GM11168 (cell line): ENCODE measurements at regions not wholly inside any gene's neighbourhood (a gene's known extent, or its start where the extent isn't known, plus 50 kb on each side); places are given as distances from the start of the nearest gene placed in this dataset.
"Not testable (repeated sequence)": the region's sequence is repeated elsewhere in the genome, so short reads cannot be mapped to it uniquely, and the experiment has no call there.

Source experiments
- in situ Hi-C: fragments of 300-500 bp; cut with MboI; formaldehyde crosslinking; loops from one replicate; pipeline ENCODE4 v1.12.0; 2022; ENCODE audit warnings: low sequenced_read_pairs; ENCODE audit not compliant: unreplicated experiment

- in situ Hi-C loops: not testable (repeated sequence)
Observed at GRCh38 chr10:30129326-30129725, 69.9 kb upstream of the JCAD start.

DNA sequence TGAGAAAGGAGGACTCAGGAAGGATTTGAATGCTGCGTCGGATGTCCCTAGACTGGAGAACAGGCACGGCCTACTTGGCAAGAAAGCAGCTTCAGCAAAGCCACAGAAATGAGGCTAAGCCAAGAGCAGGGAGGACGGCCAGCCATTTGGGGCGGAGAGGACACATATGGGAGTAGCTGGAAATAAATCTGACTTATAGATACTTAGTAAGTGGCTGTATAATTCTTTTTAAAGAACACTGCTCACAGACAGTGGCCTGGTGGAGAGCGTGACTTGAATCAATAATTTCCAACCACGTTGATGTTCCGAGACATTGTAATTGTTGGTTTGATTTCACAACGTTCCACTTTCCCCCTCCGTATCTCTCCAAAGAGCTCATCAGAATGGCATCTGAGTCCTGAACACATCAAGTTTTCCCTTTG lies 67.7 kb upstream of the JCAD start:
- in situ Hi-C loops: no loop called here

DNA sequence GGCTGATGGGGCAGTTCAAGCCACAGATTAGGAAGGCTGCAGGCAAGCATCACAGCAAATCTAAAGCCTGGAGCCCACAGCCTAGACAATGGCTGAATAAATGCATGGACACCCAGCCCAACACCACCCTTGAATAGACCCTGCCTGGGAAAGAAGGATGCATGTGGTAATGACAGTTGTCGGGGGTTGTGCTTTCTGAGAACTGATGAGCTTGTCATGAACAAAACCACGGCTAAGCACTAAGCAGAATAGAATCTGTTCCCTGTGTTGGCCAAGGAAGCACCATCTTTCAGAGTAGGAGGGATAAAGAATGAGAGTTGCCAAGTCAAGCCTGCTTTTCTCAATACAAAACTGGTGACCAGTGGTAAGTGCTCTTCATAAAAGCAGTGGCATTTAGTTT lies 66.1 kb upstream of the JCAD start:
- in situ Hi-C loops: no loop called here

DNA sequence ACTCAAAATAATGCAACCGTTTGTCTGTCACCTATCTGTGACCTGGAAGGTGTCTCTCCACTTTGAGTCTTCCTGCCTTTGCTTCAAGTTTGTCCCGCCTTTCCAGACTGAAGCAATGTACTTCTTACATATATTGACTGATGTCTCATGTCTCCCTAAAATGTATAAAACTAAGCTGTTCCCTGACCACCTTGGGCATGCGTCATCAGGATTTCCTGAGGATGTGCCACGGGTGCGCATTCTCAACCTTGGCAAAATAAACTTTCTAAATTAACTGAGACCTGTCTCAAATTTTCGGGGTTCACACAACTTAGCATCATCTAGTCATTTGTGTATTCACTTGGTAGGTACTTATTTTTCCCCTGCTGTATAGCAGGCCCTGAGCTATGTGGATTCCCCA lies 65.3 kb upstream of the JCAD start:
- in situ Hi-C loops: no loop called here

DNA sequence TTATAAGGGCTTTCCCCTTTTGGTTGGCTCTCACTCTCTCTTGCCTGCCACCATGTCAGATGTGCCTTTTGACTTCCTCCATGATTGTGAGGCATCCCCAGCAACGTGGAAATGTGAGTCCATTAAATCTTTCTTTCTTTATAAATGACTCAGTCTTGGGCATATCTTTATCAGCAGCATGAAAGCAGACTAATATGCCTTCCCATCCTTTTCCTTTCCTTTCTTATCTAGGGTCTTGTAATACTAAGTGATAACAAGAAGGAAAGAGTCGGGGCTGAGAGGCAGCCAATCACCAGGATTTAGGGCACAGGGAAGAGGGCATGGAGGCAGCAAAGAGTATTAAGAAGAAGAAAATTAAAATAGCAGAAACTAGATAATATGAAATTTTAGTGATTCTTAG lies 62.0 kb upstream of the JCAD start:
- in situ Hi-C loops: no loop called here

DNA sequence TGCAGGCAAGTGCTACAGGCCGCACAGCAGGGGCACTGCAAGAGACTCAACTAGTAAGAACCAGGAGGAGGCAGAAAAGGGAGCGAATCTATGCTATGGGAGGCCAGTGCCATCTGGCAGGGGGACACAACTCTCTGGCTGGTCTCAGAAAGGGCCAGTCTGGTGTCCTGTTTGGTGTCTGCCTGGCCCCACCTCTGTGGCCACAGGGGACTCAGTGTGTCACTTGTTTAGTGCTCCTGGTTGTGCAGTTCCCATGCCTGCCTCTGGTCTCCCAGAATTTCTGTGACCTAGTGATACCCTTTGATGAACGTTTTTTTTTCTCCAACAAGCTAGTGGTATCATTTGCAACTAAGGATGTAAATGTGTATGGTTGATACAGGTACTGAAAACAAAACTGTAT lies 59.2 kb upstream of the JCAD start:
- in situ Hi-C loops: no loop called here

DNA sequence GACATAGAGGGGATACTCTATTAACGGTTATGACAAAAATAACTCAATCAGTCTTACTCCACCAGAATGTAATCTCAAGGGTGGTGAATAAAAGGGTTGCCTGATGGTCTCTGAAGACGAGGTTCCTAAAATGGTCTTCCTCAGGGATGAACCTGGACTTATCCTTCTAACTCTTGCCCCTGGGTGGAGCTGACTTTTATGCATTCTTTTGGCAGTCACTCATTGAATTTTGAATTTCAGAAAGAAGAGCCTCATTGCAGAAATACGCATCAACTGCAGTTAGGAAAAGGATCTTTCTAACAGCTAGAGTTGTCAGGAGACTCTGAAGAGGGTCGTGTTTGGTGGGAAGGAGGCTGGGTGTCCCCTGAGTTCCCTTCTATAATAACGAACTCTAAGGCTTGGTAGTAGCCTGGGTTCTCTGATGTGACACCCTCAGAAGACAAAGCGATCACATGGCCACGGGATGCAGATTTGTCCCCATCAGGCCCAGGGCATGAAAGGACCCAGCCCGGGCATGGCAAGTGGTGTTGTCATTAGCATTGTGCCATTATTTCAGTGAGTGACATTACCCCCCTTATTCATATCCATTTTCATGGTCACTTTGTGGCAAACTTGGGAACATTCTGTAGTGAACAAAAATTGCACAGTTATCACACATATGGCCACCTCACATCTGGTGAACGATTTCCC lies 58.6 kb upstream of the JCAD start:
- in situ Hi-C loops: no loop called here

DNA sequence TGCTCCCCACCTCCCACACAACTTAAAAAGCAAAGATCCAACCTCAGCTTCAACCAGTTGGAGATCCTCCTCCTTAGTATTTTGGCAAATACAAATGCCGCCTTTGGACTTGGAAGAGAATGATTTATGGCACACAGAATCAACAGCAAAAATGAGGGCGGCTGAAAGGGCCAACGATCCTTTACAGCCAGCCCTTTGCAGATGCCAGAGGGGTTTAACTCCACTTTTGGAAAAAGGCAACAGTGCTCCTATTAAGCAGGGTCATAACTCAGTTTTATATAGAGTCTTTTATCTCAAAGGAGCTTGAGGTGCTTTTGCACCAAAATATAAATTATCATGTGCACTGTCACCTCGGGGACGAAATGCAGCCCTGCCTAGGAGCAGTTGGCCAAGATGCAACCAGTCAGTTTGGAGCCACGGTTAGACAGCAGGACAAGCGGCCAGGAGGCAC lies 56.7 kb upstream of the JCAD start:
- in situ Hi-C loops: no loop called here

- in situ Hi-C loops: no loop called here
Observed at GRCh38 chr10:30115626-30115940, 56.2 kb upstream of the JCAD start.

DNA sequence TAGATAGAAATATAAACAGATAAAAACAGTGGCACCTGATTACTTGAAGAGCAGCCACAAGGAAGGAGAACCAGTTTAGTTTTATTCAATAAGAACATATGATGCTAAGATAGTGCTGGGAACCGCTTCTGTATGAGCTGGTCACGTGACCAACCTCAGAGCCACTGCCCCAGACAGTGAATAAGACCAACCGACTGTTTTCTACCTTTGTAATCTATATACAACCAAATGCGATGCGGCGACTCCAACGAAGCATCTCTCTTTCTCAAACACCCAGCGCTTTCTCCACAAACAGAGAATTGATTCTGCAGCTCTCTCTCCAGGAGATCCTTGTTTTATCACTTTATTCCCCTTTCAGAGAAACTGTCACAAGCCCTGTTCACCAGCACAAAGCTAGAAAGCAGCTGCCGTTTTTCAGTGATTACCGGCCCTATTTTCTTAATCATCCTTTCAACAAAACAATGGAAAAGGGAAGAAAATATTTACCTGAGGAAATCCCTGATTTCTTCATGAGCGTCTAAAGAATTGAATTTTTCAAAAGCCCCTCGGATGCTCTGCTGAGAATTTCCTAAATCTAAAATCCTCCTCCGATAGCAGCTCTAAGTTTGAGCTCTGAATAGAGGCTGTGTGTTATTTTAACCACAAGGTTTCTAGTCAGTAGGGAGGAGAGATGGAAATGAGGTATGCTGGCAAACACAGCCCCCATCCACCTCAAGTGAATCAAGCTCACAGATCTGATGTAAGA lies 55.7 kb upstream of the JCAD start:
- in situ Hi-C loops: no loop called here

DNA sequence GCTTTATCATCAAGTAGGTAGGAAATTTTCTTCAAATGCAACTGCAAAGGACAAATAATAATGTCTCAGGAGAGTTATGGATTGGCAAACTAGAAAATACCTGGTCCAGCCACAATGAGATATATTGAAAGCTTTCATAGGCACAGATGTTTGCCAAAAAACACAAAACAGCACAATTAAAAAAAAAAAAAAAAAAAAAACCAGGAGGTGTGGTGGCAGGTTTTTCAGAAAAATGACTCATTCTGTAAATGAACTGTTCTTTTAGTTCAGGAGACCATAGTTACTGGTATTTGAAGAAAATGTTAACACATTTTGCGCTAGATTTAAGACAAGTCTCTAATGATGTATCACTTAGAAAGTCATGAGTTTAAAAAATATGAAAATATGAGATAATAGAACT lies 55.0 kb upstream of the JCAD start:
- in situ Hi-C loops: no loop called here

GRCh38 chr10:30111340-30112022 lies 52.1 kb upstream of the JCAD start:
- in situ Hi-C loops: no loop called here
